Vagina (tissue), 2 donors: ENCODE measurements at regions not wholly inside any gene's neighbourhood (a gene's known extent, or its start where the extent isn't known, plus 50 kb on each side); places are given as distances from the start of the nearest gene placed in this dataset.

Source experiments
- POLR2A ChIP-seq, 2 donors: fragments of 450-650 bp; IDR thresholded peaks; one replicate each; pipeline ENCODE4 v1.6.1; 2017; ENCODE audit warnings: antibody characterized with exemption in 2 of 2, mild to moderate bottlenecking in 2 of 2, moderate library complexity in 2 of 2
- POLR2AphosphoS5 ChIP-seq, 2 donors: sonication (generic); formaldehyde crosslinking; IDR thresholded peaks; one replicate each; pipeline ENCODE4 v1.9.0; 2017; ENCODE audit warnings: antibody characterized with exemption in 2 of 2, mild to moderate bottlenecking in 2 of 2, low read depth in 1 of 2; ENCODE audit not compliant: insufficient read depth in 1 of 2
- TF ChIP-seq, protein P1 (sequence below), 3 experiments: fragments of 450-650 bp in 2 of 3; fragments of 200-600 bp in 1 of 3; sonication (generic) in 1 of 3; IDR thresholded peaks; one replicate each; pipeline ENCODE4 v1.5.1; 2017 to 2019; ENCODE audit warnings: antibody characterized with exemption in 3 of 3, mild to moderate bottlenecking in 2 of 3, moderate library complexity in 2 of 3

DNA sequence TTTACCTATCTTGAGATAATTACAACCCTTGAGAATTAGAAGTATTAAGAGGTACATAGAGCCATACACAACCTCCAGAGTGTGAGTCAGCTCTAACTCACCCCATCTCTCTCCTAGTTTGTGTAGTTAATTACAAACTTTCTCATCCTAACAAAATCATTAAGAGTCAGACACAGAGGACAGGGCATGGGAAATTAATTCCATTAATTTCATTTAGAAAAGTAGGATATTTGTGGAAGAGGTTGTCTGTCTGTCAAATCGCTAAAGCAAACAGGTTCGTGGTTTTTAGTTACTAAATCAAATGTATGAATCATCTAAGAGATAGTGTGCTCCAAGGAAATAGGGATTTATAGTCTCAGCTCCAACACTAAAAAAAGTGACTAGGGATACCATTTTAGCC is 1261.4 kb upstream of the TENM4 start:
- TF ChIP-seq, protein P1, sequence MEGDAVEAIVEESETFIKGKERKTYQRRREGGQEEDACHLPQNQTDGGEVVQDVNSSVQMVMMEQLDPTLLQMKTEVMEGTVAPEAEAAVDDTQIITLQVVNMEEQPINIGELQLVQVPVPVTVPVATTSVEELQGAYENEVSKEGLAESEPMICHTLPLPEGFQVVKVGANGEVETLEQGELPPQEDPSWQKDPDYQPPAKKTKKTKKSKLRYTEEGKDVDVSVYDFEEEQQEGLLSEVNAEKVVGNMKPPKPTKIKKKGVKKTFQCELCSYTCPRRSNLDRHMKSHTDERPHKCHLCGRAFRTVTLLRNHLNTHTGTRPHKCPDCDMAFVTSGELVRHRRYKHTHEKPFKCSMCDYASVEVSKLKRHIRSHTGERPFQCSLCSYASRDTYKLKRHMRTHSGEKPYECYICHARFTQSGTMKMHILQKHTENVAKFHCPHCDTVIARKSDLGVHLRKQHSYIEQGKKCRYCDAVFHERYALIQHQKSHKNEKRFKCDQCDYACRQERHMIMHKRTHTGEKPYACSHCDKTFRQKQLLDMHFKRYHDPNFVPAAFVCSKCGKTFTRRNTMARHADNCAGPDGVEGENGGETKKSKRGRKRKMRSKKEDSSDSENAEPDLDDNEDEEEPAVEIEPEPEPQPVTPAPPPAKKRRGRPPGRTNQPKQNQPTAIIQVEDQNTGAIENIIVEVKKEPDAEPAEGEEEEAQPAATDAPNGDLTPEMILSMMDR (IDR thresholded peaks at IDR 0.05): no peak
- TF ChIP-seq POLR2A (IDR thresholded peaks at IDR 0.05) (no peak), POLR2AphosphoS5 (IDR thresholded peaks at IDR 0.05; ENCODE audit: insufficient read depth in 1 of 2, low read depth in 1 of 2) (no peak)
